NCI-H2227 (cell line): ENCODE measurements at regions not wholly inside any gene's neighbourhood (a gene's known extent, or its start where the extent isn't known, plus 50 kb on each side); places are given as distances from the start of the nearest gene placed in this dataset.
"Not testable (repeated sequence)": the region's sequence is repeated elsewhere in the genome, so short reads cannot be mapped to it uniquely, and the experiment has no call there.

Experiments
- DNase-seq: peaks from one replicate; lab custom pipeline; 2025; ENCODE audit not compliant: unreplicated experiment; lab: John Stamatoyannopoulos, UW

DNA sequence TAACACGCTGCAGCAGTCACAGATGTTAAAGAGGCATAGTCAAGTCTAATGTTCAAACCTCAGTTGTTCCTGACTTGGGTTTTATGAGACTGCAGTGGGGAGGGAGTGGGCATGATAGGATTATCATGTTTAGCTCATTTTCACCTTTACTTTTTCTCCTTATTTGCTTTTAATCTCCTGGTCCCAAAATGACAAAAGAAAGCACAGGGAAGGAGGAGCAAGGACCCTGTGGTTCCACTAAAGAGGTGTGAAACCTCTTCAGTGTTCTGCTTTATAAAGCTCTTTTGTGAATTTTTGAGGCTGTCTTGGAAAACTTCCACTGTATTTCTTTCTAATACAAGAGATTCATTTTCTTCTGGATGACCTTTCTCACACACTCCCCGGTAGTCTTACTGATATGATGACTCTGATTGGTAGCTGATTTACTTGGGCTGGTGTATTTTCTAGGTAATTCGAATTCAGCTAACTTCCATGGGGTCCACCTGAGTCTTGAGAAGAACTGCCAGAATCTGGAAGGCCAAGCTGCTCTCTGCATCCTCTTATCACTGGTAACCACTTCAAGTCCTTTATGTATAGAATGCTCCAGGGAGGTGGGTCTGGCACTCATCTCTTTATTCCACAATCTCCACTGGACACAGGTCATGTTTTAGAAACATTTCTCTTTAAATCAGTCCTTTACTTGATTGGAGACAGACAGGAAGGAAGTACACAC lies 1364.4 kb upstream of the CDH9 start:
- DNase-seq = no peak

DNA sequence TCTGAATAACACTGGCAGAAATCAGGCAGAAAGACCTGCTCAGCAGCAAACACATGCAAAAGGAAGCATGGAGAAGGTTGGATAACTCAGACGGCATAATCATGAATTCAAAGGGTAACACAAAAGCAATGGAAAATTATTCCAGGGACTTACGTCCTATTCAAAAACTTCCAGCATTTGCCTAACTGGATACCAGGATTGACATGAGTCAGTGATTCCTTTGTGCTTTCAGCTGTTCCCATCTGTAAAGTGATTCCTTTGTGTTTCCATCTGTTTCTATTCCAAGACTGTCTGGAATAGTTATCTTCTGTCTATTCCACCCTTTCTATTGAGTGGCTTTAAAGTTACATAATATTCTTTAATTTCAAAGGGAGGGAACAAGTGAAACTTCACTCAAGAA lies 1361.7 kb upstream of the CDH9 start:
- no peak for DNase-seq

DNA sequence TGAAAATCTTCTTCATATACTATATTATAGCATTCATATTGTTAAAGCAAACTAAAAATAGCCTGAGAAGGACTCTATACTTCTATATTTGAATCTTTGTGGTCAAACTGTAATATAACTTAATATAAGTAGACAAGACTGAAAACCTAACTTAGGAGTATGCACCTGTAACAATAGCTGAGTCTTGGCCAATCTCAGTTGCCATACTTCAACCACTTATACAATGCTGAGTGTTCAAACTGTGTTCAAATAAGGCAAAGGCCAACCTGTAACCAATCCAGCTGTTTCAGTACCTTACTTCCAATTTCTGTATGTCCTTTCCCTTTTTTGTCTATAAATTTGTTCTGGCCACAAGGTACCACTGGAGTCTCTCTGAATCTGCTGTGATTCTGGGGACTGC lies 1360.8 kb upstream of the CDH9 start:
- no peak for DNase-seq

DNA sequence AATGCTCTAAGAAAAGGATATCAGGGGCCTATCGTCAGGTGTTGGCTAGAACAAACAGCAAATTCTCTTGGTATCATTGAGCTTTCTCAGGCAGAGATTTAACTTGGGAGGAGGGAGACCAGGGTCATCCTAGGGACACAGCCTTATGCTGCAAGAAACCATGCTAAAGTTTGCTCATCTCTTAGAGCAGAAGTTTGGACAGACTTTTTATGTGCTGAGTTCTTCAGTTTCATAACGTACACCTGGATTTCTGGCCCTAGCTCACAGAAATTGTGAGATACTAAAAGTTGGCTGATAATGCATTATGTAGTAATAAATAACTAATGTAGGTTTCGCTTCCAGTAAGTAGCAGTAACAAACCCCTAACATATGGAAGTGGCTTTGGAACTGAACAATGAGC lies 1359.8 kb upstream of the CDH9 start:
- DNase-seq = no peak

DNA sequence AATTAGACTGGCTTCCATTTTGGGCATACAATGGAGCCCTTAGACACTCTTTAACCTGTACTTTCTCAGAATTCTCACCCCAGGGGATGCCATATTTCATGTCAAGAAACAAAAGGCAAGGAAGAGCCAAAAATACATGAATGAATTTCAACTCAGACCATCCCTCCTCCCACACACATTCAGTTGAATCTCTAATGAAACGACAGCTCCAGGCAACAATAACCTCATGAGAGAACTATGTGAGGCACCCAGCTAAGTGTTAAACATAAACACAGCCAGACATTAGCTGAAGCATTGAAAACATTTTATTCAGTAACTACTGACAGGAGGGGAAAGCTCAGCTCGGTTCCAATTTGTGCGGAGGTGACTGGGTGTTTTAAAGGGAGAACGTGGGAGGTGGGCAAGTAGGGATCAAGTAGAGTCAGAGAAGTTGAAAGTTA lies 1359.1 kb upstream of the CDH9 start:
- DNase-seq = no peak

DNA sequence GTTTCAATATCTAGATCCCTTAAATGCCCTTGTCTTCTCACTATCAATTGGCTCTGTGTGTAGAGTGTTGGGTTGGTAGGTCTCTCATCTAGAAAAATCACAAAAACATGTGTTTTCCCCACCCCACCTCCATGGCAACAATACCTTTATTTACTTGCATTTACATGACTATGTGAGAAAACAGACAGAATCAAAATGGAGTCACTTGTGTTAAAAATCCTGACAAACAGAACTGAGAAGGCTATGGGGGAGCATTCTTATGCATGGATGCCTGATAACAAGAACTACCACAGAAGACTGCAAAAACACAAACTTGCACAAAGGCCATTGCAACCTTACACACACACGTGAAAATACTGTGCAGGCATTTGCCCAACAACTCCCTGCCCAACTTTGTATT lies 1352.9 kb upstream of the CDH9 start:
- no peak for DNase-seq

DNA sequence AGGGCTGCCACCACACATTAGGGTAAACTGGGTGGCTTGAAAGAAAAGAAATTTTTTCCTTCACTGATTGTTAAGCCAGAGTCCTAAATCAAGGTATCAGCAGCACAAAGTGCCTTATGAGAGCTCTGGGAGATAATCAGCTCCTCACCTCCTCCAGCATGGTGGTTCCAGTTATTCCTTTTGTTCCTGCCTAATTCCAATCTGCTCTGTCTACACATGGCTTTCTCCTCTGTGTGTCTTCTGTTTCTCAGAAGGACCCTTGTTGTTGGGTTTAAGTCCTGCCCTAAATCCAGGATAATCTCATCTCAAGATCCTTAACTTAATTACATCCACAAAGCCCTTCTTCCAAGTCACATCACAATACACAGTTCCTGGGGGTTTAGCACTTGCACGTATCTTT lies 1352.0 kb upstream of the CDH9 start:
- no peak for DNase-seq

DNA sequence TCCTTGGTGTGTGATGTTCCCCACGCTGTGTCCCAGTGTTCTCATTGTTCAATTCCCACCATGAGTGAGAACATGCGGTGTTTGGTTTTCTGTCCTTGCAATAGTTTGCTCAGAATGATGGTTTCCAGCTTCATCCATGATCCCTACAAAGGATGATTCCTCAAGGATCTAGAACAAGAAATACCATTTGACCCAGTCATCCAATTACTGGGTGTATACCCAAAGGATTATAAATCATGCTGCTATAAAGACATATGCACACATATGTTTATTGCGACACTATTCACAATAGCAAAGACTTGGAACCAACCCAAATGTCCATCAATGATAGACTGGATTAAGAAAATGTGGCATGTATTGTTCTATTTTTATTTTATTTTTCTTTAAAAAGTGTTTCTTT lies 1351.3 kb upstream of the CDH9 start:
- not testable (repeated sequence) for DNase-seq

DNA sequence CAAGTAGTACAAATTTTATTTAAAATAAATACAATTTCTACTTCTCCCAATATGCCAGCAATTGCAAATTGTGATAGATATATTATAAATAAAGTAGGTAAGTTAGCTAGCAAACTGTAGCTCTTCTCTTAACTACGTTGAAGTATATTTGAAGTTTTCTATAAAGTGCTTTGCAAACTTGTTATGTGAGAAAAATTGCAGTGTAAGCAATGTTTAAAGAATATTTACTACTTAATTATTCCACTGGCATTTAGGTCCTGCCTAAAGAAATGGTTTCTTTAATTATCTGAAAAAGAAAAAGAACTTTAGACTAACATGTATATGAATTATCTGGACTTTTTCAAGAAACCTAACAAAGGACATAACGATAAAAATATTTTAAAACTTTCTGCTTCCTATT lies 1350.0 kb upstream of the CDH9 start:
- no peak for DNase-seq

DNA sequence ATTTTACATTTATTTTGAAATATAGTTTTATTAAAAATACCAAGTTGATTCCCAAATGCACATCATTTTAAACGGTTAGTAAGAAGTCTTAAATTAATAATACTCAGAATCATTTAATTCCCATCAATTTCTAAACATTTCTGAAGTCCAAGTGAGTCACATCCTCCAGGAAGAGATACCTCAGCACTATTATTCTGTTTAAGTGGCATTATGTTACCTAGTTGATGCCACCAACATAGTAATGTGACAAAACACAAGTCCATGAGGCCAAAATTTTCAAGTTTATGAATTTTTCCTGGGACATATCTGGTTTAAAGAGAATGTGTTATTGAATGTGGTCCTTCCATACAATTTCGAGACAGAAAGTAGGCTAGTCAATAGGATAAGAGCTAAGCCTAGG lies 1348.3 kb upstream of the CDH9 start:
- DNase-seq = no peak

DNA sequence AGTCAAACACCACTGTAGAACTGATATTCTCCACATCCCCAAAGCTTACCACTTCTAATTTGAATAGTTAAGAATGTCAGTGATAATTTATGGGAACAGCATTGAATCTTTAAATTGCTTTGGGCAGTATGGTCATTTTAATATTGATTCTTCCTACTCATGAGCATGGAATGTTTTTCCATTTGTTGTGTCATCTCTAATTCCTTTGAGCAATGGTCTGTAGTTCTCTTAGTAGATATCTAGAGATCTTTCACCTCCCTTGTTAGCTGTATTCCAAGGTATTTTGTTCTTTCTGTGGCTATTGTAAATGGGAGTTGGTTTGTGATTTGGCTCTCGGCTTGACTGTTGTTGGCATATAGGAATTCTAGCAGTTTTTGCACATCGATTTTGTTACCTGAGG lies 1341.8 kb upstream of the CDH9 start:
- DNase-seq = no peak

DNA sequence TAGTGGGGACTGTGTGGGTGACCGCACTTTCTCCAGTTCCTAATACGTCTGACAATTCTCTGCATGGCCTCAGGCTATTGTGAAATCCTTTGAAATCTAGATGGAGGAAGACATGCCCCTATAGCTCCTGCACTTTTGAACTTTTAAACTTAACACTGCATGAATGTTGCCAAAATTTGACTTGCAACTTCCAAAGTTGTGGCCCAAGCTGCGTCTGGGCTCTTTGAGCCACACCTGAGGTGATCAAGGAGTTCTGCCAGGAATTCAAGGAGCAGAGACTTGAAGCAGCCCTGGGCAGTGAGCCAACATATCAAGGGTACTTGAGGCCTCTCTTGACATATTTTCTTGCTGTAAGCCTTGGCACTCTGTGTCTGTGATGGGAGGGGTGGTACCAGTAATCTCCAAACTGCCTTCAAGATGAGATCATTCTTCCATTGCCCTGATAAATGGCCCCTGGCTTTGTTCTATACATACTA lies 1336.1 kb upstream of the CDH9 start:
- DNase-seq = no peak

DNA sequence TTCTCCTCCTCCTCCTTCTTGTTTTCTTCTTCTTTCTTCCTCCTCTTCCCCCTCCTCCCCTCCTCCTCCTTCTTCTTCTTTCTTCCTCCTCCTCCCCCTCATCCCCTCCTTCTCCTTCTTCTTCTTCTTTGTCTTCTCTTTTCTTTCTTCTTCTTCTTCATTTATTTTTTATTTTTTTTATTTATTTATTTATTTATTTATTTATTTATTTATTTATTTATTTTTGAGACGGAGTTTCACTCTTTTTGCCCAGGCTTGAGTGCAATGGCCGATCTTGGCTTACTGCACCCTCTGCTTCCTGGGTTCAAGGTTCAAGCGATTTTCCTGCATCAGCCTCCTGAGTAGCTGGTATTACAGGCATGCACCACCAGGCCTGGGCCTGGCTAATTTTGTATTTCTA lies 1332.5 kb upstream of the CDH9 start:
- DNase-seq = no peak

DNA sequence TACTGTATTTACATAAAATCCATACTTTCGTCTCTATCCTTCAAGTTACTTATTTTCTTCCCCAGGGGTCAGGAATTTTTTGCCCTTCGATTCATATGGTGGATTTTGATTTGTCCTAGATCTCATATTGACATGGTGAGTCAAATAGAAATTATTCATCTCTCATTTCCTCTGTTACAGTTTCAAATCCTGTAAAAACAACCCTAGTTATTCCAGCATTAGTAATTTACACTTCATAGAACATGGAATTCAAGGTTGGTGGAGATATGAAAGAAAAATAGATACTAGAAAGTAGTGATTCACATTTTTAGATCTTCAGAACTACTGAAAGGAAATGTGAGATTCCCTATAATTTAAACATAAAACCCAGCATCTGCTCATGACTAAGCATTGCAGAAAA lies 1331.0 kb upstream of the CDH9 start:
- no peak for DNase-seq

DNA sequence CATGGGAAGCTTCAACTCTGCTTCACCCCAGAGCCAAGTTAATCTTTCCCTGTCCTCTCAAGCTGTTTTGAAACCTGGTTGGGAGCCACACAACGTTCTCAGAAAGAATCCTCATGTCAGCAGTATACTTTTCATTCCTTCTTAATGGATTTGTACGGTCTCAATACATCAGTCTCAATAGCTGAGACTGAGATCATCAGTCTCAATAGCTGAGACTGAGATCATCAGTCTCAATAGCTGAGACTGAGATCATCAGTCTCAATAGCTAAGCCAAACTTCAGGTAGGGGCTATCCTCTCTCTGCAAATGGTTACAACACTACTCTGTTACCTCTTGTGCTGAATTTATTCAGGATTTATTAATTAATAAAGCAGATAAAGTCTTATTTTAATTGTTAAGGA lies 1317.4 kb upstream of the CDH9 start:
- no peak for DNase-seq

DNA sequence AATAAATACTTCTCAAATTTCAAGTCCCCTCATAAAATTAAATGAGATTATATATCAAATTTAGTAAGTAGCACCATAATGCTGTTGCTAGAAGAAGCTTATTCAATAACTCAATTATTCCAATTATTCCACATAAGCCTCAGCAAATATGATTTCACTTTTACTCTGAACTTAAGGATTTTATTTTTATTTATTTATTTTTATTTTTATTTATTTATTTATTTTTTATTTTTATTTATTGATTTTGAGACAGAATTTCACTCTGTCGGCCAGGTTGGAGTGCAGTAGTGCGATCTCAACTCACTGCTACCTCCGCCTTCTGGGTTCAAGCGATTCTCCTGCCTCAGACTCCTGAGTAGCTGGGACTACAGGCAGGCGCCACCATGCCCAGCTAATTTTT lies 1308.3 kb upstream of the CDH9 start:
- no peak for DNase-seq

DNA sequence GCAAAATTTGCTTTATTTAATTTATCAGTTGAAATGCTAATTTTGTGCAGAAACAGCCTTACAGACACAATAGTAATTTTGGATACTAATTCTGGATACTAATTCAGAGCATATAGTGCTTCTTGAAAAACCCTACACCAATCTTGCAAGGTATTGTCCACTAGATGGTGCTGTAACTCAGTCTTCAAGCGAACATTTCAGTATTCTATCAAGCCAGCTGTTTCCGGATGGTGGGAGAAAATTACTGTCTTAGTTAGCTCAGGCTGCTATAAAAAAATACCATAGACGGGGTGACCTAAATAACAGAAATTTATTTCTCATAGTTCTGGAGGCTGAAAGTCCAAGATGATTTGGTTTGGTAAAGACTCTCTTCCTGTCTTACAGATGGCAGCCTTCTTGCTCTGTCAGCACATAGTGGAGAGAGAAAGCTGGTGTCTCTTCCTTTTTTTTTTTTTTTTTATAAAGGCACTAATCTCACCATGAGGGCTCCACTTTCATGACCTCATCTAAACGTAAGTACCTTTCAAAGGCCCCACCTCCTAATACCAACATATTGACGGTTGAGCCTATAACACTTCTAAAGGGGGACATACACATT lies 1306.5 kb upstream of the CDH9 start:
- no peak for DNase-seq

DNA sequence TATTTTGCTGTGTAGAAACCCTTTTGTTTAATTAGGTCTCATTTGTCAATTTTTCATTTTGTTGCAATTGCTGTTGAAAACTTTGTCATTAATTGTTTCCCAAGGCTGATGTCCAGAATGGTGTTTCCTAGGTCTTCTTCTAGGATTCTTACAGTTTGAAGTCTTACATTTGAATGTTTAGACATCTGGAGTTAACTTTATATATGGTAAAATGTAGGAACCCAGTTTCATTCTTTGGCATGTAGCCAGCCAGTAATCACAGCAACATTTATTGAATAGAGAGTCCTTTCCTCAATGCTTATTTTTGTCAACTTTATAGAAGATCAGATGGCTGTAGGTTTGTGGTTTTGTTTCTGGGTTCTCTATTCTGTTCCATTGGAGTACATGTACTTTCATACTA lies 1290.8 kb upstream of the CDH9 start:
- no peak for DNase-seq

DNA sequence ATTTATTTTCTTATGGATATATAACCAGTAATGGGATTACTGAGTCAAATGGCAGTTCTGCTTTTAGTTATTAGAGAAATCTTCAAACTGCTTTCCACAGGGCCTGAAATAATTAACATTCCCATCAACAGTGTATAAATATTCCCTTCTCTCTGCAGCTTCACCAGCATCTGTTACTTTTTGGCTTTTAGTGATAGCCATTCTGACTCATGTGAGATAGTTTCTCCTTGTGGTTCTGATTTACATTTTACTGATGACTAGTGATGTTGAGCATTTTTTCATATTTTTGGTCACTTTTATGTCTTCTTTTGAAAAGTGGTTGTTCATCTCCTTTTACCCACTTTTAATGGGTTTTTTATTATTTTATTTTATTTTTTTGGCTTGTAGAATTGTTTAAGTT lies 1290.3 kb upstream of the CDH9 start:
- DNase-seq = no peak

DNA sequence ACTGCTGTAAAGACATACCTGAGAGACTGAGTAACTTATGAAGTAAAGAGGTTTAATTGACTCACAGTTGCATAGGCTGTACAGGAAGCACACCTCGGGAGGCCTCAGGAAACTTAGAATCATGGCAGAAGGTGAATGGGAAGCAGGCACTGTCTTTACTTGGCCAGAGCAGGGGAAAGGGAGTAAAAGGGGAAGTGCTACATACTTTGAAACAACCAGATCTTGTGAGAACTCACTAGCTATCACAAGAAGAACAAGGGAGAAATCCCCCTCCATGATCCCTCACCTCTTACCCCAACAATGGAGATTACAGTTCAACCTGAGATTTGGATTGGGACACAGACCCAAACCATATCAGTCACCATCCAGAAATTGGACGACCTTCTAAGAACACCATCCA lies 1285.8 kb upstream of the CDH9 start:
- no peak for DNase-seq

DNA sequence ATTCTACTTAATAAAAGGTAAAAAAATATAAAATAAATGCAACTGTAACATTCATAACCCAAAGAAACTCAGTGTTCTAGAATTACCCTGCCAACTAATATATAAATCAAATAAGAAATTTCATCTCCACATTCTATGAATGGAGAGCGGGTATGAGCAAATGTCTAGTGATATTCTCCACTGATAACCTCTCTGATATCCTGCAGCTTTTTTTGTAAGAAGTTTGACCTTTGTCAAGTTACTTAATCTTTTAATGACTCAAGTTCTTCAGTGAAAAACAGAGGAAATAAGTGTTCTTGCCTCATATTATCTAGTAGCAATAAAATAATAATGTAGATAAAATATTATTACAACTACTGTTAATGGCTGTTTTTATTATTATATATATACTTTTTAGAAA lies 1275.6 kb upstream of the CDH9 start:
- DNase-seq = no peak

DNA sequence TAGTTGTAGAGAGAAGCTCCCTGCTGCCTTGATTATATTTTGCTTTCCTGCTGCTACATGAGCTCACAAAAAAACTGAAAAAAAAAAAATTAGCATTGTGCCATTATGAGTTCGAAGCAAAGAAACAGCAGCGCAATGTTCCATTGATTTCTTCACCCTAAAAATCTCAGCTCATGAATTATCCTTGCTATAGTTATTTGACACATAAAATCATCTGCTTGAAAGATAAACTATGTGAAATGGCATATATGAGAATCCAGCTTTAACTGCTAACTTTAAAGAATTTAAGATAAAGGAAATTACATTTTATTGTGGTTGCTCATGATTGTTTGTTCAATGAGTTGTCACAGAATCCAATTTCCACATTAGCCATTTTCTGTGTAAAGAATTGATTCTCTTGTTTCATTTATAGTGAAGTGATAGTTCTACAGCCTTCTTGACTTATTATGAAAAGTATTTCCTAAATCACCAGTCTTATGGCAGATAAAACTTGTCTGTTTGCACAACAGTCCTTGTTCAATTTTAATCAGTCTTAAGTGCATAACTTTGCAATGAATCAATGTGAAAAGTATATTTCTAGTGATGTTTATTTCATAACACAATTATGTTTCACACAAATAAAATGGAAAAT lies 1275.0 kb upstream of the CDH9 start:
- DNase-seq = no peak

DNA sequence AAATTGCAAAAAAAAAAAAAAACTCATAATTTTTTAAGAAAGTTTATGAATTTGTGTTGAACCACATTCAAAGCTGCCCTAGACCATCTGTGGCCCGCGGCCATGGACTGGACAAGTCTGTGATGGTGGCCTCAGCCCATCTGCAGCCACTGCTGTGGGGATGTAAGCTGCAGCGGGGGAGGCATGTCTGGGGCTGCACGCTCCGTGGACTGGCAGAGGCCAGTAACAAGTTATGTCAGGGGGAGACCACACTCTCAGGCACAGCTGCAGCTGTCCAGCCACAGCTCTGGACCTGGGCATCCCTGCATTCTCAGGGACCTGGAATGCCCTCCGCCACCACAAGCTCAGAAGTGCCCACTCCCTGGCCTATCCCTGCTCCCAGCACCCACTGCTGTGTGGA lies 1272.3 kb upstream of the CDH9 start:
- DNase-seq = no peak
